Stimulated activated CD8-positive, alpha-beta memory T cell treated with anti-CD3 and anti-CD28 coated beads, Interleukin-4, amount 100 ng/mL, for 24 hours (primary cell): ENCODE measurements at regions not wholly inside any gene's neighbourhood (a gene's known extent, or its start where the extent isn't known, plus 50 kb on each side); places are given as distances from the start of the nearest gene placed in this dataset.

Experiments used
- DNase-seq: peaks from one replicate; pipeline ENCODE4 v3.0.0-alpha.2; 2020; ENCODE audit warnings: low read depth

DNA sequence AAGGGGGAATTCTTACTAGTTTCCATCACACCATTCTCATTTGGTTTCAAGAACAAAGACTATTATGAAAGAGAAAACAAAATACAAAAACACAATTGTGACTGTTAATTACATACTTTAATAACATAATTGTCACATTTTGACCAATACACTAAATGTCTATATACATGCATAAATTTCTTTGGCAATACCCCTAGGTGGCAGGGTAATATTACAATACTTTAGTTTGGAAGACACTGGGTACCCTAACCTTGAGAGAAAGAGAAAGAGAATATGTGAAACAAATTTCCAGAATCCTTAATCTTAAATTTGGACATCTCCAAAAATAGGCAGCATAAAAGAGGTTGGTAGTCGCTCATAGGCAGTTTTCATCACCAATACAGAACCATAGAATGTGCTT, 619.6 kb upstream of the ADAMTS16 start:
- no peak for DNase-seq

GRCh38 chr5:4523038-4523437, 617.1 kb upstream of the ADAMTS16 start:
- no peak for DNase-seq

GRCh38 chr5:4531756-4532704, 608.1 kb upstream of the ADAMTS16 start:
- DNase-seq: no peak

DNA sequence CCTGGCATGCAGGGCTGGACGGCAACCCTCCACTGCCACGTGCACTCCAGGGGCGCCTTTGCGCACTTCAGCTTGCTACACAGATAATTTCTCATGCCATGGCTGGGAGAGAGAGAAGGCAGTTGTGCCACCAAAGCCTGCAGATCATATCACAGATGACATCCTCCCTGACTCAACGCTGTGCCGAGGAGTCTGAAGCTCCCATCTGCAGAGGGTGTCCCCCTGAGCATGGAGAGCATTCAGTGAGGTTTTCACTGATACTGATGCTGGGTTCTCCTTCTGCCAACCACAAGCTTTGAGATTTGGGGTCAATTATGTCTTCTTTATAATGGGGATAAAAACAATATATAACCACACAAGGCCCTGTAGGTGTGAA, 607.4 kb upstream of the ADAMTS16 start:
- DNase-seq: no peak

DNA sequence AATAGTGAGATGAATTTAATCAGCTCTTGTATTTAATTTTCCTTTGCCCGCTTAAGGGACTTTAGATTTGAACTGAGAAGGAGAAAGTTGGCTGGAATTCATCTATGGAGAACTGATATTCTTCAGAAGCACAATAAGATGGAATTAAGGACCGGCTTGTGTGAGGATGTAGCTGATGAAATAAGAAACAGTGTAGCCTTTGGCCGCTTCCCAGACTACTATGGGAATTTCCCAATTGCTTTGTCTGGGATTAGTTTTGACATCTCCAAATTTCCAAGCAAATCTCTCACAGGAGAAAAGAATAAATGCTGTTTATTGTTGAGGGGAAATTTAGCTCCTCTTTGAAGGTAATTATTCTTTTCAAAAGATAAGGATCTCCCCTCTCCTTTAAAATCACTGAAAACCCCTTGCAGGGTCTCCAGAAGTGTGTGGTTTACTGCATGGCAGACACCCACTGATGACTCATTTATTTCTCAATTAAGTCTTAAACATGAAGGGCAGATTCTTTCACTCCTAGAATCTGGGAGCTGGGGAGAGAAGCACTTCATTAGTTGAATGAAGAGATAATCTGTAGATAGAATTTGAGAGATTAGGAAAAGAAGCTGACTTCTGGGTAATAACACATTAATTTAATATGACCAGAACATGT, 606.5 kb upstream of the ADAMTS16 start:
- DNase-seq: no peak

GRCh38 chr5:4537489-4537888, 602.6 kb upstream of the ADAMTS16 start:
- DNase-seq: no peak

- DNase-seq: no peak
Observed at GRCh38 chr5:4540375-4541173, 599.6 kb upstream of the ADAMTS16 start.

GRCh38 chr5:4541334-4541733, 598.8 kb upstream of the ADAMTS16 start:
- DNase-seq: no peak

DNA sequence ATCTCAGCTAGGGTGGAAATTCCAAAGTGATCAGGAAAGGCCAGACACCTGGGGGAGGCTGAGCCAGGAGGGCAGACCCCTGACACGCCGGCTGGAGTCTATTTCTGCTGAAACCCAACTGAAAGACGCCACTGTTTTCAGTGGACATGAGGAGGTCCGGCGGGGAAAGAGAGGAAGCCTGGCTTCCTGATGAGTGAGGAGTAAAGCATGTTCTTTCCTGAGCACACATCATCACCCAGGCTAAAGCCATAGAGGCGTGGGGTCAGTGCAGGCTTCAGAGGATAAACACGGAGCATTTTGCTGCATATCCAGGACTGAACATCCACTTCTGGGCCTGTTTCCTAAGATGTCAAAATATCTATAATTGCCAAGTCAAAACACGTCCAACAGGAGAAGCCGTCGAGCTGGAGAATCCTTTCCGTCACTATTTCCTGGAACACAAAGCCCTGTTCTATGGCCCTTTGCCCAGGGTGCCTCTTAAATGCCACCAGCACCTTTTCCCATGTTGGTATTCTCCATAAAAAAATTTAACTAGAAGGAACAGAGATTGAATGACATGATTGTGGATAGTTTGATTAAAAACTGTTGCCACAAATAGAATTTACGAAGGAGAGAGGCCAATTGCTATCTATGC, 597.9 kb upstream of the ADAMTS16 start:
- DNase-seq: no peak

- no peak for DNase-seq
Observed at GRCh38 chr5:4544049-4544670, 596.0 kb upstream of the ADAMTS16 start.

DNA sequence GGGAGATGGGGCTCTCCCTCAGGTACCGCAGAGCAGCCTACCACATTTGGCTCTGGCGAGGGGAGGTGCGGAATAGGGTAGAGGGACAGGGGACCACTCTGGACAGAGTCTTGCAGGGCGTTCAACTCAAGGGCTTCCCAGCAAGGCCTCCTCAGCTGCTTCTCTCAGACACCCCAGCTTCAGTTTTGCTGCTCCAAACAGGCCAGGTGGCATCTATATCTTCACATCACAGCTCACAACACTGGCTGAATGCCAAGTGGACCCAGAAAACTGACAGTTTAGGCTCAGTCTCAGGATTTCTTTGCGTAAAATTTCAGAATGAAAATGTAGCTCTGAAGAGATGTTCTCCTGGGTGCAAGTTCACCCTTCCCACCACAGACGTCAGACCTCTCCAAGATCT, 592.6 kb upstream of the ADAMTS16 start:
- DNase-seq: no peak

- no peak for DNase-seq
Observed at GRCh38 chr5:4548341-4548740, 591.8 kb upstream of the ADAMTS16 start.

DNA sequence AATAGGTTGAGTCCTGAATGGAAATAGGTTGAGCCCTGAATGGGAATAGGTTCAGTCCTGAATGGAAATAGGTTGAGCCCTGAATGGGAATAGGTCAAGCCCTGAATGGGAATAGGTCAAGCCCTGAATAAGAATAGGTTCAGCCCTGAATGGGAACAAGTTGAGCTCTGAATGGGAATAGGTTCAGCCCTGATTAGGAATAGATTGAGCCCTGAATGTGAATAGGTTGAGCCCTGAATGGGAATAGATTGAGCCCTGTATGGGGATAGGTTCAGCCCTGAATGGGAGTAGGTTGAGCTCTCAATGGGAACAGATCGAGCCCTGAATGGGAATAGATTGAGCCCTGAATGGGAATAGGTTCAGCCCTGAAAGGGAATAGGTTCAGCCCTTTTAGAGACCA, 590.8 kb upstream of the ADAMTS16 start:
- no peak for DNase-seq

- no peak for DNase-seq
Observed at GRCh38 chr5:4551034-4551433, 589.1 kb upstream of the ADAMTS16 start.

DNA sequence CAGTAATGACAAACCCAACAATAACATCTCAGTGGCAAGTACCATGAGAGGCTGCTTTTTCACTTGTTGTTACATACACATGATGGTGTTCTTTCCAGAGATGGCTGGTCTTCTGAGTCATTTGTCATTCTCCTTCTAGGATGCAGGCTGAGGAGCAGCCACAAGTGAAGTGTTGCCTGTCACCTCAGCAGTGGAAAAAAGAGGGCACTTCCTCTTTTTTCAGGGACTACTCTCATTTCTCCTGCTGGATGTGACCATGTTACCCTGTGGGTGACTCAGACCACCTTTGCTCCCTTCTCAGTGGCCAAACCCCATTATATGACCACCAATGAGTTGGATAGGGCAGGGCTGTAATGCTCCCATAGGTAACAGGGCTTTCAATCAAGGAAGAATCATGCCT, 587.0 kb upstream of the ADAMTS16 start:
- DNase-seq: no peak

DNA sequence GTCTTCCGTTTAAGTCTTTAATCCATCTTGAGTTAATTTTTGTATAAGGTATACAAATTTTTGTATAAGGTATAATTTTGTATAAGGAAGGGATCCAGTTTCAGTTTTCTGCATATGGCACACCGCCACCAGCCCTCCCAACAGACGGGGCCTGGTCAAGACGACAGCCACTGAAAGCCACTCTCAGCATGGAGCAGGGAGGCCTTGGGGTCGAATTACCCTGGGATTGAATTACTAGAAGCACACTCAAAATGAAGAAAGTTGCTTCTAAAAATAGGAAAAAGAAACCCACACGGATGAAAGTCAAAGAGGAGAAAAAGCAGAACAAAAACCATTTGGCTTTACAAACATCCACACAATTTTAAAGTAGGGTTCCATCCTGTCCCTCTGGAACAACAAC, 586.2 kb upstream of the ADAMTS16 start:
- DNase-seq: no peak

DNA sequence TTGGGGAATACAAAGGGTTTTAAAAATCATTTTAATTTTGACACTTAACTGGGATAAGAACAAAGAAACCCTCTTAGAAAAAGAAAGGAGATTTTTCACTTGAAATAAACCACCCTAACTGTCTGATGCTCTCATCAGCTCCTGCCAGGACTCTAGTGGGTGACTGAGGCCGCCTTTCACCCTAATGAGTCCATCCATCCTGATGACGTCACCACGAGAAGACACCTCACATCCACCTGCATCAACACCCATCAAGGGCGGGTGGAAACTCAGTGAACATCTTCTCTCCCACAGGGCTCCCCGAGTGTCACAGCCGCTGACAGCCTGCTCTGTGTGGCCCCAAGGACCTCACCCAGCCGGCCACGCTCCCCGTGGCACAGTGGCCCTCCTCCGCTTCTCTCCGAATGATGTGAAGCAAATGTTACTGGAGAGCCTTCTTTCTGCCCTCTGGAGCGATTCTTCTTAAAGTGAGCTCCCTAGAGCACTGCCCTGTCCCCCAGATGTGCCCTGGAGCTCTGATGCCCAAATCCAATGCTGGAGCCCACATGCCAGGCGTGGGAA, 584.3 kb upstream of the ADAMTS16 start:
- DNase-seq: no peak

DNA sequence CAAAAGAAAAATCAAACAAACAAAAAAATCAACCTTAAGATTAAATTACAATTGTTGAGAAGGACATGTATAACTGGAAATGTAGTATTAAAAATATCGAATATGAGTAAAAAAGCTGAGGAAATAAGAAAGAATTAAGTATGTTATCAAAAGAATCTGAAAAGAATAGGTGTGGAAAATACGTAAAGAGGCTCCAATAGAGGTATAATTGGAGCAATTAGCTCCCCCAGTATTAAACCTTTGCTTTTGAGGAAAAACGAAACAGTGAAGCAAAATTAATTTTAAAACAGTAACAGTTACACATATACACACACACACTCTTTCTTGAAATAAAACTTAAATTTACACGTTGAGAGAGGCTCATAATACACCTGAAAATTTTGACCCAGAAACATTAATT, 578.7 kb upstream of the ADAMTS16 start:
- DNase-seq: no peak

GRCh38 chr5:4563400-4563799, 576.7 kb upstream of the ADAMTS16 start:
- DNase-seq: no peak

DNA sequence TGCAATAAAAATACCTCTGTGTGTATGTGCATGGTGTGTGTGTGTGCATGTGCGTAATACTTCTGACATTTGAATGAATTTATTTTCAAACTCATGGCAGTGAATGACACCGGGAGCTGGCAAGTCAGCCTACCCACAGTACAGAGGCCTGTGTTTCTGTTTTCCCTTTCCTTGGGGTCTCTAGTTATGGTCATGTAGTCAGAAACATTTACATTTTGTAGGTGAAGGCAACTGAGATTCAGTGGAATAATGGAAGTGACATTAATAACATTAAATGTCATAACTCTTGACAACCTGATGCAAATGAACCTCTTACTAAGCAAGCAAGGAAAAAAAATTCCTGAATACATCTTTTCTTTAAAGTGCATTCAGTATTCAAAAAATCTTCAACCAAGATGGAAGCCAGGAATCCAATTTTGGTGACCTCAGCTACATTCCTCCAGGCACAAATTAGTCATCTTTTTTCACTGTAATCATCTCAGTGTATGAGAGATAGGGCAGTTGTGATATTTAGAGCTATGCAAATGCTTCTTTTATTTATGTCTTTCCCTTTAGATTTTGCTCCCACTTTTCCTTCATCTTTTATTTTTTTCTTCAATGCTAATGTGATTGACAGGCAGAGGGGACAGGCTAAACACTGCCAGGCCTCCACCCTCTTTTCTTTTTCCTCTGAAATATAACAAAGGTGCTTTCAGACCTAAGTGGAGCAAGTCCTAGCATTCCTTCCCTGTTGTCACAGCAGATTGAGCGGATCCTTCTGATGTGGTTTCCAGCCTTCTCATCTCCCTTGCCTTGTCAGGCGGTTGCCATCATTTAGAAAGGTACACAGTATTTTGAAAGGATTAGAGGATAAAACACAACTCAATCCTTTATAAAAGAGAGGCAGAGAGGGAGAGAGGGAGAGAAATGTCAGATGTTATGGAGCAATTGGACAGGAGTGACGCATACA, 569.8 kb upstream of the ADAMTS16 start:
- no peak for DNase-seq
